Hematopoietic multipotent progenitor cell treated with erythropoietin and hydrocortisone succinate and interleukin-3 and kit ligand, for 6 days (in vitro differentiated cells): ENCODE measurements at regions not wholly inside any gene's neighbourhood (a gene's known extent, or its start where the extent isn't known, plus 50 kb on each side); places are given as distances from the start of the nearest gene placed in this dataset.
A peak's percentile ranks its signal among the peaks of the same experiment; 100 is the strongest.
"Not testable (repeated sequence)": the region's sequence is repeated elsewhere in the genome, so short reads cannot be mapped to it uniquely, and the experiment has no call there.

Source experiments
- DNase-seq: peaks from one replicate; pipeline ENCODE4 v3.0.0-alpha.2; 2015

- no peak for DNase-seq
Measured at GRCh38 chr1:43108080-43108479, 64.0 kb downstream of the EBNA1BP2 start.

DNA sequence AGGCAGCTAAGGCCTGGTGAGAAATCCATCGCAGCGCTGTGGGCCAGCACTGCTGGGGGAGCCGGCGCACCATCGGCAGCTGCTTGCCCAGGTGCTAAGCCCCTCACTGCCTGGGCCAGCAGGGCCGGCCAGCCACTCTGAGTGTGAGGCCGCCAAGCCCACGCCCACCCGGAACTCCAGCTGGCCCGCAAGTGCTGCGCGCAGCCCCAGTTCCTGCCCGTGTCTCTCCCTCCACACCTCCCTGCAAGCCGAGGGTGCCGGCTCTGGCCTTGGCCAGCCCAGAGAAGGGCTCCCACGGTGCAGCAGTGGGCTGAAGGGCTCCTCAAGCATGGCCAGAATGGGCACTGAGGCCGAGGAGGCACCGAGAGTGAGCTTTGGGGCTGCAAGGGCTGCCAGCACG is 64.4 kb downstream of the EBNA1BP2 start:
- no peak for DNase-seq

DNA sequence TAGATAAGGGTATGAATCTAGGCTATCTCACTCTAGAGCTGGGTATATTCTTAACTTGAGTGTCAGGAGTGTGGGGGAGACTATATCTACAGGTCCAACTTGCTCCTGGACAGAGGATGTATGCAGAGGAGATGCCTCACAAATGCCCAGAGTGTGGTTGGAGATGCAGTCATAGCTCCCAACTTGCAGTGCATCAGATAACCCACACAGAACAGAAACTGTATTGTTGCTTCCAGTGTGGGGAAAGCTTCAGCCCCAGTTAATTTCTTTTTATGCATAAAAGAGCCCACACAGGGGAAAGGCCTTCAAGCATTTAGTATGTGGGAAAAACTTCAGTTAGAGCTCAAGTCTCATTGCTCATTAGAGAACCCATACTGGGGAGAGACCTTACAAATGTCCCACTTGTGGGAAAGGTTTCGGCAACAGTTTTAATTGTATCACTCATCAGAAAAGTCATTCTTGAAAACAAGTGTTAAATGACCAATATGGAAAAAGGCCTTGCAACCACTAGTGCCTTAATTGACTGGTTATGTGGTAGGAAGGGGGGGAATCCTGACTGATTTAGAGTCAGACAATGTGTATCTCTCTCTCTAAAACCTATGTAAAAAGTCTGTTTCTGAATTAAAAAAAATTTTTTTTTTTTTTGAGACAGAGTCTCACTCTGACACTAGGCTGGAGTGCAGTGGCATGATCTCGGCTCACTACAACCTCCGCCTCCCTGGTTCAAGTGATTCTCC is 67.9 kb downstream of the EBNA1BP2 start:
- DNase-seq: no peak

- DNase-seq: no peak
Measured at GRCh38 chr1:43101061-43101460, 71.0 kb downstream of the EBNA1BP2 start.

DNA sequence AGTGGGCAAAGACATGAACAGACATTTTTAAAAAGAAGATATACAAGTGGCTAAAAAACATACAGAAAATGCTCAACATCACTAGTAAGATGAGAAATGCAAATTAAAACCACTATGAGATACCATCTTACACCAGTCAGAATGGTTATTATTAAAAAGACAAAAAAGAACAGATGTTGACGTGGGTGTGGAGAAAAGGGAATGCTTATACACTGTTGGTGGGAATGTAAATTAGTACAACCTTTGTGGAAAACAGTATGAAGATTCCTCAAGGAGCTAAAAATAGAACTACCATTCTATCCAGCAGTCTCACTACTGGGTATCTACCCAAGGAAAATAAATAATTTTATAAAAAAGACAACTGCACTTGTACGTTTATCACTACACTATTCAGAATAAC is 73.9 kb downstream of the EBNA1BP2 start:
- no peak for DNase-seq

GRCh38 chr1:43096528-43096927 is 75.6 kb downstream of the EBNA1BP2 start:
- not testable (repeated sequence) for DNase-seq

DNA sequence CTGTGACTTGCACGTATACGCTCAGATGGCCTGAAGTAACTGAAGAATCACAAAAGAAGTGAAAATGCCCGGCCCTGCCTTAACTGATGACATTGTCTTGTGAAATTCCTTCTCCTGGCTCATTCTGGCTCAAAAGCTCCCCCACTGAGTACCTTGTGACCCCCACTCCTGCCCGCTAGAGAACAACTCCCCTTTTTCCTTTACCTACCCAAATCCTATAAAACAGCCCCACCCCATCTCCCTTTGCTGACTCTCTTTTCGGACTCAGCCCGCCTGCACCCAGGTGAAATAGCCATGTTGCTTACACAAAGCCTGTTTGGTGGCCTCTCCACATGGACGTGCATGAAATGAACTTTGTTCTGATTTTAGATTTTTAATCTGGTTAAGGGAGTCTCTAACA is 81.3 kb downstream of the EBNA1BP2 start:
- DNase-seq: not testable (repeated sequence)

DNA sequence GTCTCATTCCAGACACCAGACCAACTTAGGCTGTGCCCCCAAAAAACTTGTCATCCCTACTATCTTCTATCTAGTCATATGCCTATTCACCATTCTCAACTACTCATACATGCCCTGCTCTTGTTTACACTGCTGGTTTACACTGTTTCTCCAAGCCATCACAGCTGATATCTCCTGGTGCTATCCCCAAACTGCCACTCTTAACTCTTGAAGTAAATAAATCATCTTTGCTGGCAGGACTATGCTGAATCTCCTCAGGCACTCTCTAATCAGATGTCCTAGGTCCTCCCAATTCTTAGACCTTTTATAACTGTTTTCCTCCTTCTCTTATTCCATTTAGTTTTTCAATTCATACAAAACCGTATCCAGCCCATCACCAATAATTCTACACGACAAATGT is 81.9 kb downstream of the EBNA1BP2 start:
- DNase-seq: not testable (repeated sequence)

- no peak for DNase-seq
Measured at GRCh38 chr1:43083375-43083891, 88.7 kb downstream of the EBNA1BP2 start.

- no peak for DNase-seq
Measured at GRCh38 chr1:43082740-43083139, 89.3 kb downstream of the EBNA1BP2 start.

- DNase-seq: peak; percentile 45
Measured at GRCh38 chr1:43077273-43077672, 94.8 kb downstream of the EBNA1BP2 start.

DNA sequence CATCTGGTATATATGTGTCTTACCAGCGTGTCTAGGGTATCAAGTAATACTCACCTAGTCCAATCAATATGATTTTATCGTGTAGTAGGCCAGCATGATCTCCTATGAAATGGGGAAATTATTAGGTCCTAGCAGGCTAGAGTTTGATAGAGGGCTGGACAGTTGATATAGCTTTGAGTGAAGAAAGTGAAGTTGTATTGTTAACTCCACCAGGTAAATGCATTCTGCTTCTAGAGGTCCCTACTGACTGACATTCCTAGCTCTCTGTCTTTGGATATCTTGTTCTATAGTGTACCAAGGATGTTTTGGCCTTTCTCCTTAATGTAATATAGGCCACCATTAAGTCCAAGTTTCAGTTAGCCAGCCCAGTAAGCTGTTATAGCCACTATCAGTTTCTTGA is 97.4 kb downstream of the EBNA1BP2 start:
- no peak for DNase-seq

DNA sequence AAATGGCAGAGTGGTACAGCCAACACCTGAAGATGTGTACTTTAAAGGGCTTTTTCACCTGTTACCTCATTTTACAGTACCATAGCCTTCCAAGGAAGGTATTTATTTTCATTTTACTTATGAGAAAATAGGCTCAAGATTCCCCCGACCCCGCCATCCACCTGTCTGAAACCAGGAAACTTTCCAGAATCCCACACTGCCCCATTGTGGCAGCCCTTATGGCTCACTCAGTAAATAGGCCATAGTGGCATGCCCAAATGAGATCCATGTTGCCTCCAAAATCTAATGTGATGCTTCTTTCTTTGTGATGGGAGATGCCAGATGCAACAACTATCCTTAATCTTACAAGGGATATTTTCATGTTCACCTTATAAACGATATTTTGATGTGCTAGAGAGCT is 97.8 kb downstream of the EBNA1BP2 start:
- no peak for DNase-seq

GRCh38 chr1:43073490-43074230 is 98.4 kb downstream of the EBNA1BP2 start:
- DNase-seq: peak; percentile 92

DNA sequence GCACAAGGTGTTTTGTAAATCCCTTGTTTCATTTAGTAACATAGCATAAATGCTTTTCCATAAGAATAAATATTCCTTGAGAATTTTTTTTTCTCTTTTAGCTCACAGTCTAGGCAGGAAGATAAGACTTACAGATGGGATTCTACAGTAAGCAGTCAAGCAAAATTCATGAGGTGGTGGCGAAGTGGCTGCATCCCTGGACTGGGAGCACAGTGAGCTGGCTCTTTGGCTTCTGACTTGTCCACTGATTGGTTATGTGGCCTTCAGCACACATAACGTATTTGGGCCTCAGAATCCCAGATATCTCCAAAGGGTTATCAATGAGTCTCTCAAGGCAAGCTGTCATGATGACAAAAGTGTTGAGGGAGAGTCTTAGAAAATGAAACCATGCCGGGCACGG is 99.8 kb downstream of the EBNA1BP2 start:
- no peak for DNase-seq

- no peak for DNase-seq
Measured at GRCh38 chr1:43071241-43071640, 100.8 kb downstream of the EBNA1BP2 start.

- DNase-seq: peak; percentile 92
Measured at GRCh38 chr1:43069461-43070050, 102.5 kb downstream of the EBNA1BP2 start.

DNA sequence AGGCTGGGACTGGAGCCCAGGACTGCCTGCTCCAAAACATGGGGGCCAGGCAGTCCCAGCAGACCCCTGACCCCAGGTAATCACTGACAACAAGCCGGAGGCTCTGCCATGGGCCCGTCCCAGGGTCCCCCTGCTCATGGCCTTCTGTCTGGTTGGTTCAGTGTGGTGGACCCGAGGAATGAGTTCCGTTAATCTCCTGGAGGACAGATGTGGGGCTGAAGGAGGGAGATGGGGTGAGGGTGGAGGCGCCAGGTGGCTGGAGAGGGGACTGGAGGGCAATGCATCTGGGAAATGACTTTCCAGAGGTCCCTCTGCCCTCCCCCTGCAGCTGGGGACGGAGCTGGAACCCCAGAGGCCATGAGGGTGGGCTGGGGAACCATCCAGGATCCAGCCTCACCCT is 103.2 kb downstream of the EBNA1BP2 start:
- no peak for DNase-seq

GRCh38 chr1:43067977-43068751 is 103.9 kb downstream of the EBNA1BP2 start:
- peak; percentile 47 for DNase-seq

DNA sequence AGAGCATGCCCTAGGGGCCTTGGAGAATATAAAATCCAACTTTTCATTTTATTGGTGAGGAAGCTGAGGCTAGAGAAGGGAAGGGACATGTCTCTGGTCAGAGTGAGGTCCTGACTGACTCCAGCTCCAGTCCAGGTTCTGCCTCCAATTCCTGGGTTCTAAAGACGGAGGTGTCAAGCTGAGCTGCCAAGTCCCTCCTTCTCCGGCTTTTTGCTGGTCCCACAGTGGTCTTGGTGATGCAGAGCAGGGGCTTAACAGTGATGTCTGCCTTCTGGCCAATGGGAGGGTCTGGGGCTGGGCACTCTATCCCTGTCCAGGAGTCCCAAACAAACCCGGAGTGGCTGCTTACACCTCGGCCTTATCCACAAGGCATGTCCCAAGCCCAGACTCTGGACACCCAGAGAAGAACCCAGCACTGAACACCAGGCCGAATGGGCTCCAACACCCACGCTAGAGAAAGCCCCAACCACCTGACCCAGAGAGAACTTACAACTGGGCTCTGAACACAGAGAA is 104.8 kb downstream of the EBNA1BP2 start:
- no peak for DNase-seq

GRCh38 chr1:43066578-43066977 is 105.5 kb downstream of the EBNA1BP2 start:
- no peak for DNase-seq

DNA sequence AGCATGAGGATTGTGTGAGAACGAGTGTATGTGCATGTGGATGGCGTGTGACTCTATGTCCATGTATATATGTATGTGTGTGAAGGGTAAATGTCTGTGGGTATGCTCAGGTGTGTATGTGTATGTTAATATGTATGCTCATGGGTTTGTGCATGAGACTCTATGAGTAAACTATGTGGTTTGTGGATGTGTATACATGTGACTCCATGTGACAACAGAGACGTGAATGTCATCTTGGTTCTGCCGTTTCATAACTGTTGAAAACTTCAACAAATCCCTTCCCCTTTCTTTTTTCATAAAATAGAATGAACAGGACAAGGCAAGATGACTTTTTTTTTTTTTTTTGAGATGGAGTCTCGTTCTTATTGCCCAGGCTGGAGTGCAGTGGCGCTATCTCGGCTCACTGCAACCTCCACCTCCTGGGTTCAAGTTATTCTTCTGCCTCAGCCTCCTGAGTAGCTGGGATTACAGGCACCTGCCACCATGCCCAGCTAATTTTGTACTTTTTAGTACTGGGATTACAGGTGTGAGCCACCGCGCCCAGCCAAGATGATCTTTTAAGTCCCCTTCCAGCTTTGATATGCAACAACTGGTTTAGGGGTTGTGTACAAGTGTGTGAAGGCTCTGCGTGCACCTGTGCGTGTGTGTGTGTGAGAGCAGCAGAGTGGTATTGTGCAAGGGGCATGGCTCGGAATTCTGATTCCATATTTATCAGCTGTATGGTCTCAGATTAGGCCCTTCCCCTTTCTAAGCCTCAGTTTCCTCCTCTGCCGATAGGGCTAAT is 106.3 kb downstream of the EBNA1BP2 start:
- DNase-seq: no peak
